ENCODE measurements at regions not wholly inside any gene's neighbourhood (a gene's known extent, or its start where the extent isn't known, plus 50 kb on each side); places are given as distances from the start of the nearest gene placed in this dataset.

DNA sequence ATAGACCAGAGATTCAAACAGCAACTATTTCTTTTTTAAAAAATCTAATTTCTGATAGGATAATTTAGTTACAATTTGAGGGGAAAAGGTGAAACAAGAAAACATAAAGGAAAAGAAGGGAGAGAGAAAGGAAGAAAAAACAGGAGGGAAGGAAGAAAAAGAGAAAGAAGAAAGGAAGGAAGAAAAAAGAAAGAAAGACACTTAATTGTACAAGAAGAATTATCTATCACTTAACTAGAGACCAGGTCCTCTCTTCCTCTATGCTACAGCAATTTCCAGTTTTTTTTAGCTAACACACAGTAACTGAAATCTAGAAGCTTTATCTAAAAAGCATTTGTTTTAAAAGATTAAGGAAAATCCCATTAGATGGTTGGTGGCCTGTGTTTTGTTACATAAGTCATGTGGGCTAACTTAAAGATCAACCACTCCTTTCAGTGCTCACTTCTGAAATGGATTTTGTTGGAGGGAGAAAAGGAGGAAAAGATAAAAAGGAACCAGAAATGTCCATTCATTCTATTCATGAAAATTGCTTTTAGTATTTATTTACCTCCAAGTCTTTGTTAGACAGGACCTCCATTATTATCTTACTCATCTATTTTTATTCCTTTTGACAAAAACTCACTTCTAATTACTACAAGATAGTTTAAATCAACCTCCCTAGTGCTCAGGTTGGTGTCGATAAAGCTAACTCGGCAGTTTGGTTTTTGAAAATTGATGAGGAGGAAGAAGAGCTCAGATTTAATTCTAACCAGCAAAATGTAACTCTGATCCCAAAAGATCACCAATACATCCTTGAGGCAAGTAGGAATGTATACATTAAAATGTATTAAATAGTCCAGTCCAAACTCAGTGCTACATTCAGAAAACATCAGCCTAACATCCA is 251.5 kb upstream of the FN1 start (continued):
- TF ChIP-seq, protein P1, sequence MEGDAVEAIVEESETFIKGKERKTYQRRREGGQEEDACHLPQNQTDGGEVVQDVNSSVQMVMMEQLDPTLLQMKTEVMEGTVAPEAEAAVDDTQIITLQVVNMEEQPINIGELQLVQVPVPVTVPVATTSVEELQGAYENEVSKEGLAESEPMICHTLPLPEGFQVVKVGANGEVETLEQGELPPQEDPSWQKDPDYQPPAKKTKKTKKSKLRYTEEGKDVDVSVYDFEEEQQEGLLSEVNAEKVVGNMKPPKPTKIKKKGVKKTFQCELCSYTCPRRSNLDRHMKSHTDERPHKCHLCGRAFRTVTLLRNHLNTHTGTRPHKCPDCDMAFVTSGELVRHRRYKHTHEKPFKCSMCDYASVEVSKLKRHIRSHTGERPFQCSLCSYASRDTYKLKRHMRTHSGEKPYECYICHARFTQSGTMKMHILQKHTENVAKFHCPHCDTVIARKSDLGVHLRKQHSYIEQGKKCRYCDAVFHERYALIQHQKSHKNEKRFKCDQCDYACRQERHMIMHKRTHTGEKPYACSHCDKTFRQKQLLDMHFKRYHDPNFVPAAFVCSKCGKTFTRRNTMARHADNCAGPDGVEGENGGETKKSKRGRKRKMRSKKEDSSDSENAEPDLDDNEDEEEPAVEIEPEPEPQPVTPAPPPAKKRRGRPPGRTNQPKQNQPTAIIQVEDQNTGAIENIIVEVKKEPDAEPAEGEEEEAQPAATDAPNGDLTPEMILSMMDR (IDR thresholded peaks at IDR 0.05; ENCODE audit: low read depth, low read length, missing input control): no peak
- TF ChIP-seq, protein P2, sequence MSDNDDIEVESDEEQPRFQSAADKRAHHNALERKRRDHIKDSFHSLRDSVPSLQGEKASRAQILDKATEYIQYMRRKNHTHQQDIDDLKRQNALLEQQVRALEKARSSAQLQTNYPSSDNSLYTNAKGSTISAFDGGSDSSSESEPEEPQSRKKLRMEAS (IDR thresholded peaks at IDR 0.05): no peak
- no peak for TF ChIP-seq HNF4A (conservative IDR thresholded peaks at IDR 0.05)
- TF ChIP-seq FOXA2 (IDR thresholded peaks at IDR 0.05): no peak

DNA sequence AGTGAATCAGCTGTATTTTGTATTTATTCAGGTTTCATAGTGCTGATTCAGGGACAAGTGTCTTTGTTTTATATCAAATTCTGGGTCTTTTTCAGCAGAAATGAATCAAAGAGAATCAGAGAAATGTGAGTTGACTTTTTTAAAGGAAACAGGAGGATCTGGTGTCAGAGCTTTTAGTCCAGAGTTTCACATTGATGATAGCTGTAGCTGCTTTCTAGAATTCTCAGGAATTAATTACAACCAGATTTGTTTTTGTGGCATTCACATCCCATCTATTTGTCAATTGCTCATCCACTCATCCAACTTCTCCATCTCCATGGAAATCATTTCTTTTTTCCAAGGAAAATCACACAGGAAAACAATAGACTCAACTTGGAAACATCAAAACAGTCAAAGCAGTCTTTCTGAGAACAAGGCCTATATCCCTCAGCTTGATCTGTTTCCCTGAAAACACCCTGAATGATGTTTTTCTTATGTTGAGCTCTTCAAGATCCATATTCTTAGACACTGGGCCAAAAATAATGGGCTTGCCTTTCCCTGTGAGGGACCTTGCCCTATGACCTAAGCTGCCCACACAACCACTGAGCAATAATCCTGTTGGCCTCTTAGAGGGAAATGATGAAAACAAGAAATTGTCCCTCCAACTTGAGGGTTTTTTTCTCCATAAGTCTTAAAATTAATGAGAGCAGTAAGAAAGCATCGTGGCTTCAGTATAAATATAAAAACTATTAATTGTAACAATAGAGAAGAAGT is 249.5 kb upstream of the FN1 start:
- 88% methylated on average over 1 of the region's 1 CpG for WGBS
- no peaks in the 10 kb centered on the region for H3K9me3 ChIP-seq (ENCODE audit: control insufficient read depth in 4 of 4, low read length in 3 of 4)
- TF ChIP-seq JUND (IDR thresholded peaks at IDR 0.05) (no peak), HNF4A (conservative IDR thresholded peaks at IDR 0.05) (peak in 1 of 2 donors; percentile 14)
- H3K4me1 ChIP-seq (ENCODE audit: control insufficient read depth in 4 of 4, insufficient read depth in 4 of 4, low read length in 3 of 4): peaks cover 2 to 25% (median 10%) of the 10 kb centered on the region in 4 donors
- H3K27me3 ChIP-seq (ENCODE audit: control insufficient read depth in 4 of 4, insufficient read depth in 4 of 4, low read length in 3 of 4): no peaks in the 10 kb centered on the region
- no peak overlapping the region for H3K9ac ChIP-seq (ENCODE audit: low read depth in 1 of 2, low read length in 2 of 2)
- no peak overlapping the region for H3K4me3 ChIP-seq (ENCODE audit: low read depth in 1 of 3, low read length in 3 of 3)
- H3K27ac ChIP-seq (ENCODE audit: low read depth in 1 of 2, low read length in 2 of 2): no peak overlapping the region
- DNase-seq (ENCODE audit: low spot score): no peak
- no peaks in the 10 kb centered on the region for H3K36me3 ChIP-seq (ENCODE audit: control insufficient read depth in 4 of 4, insufficient read depth in 3 of 4, low read depth in 1 of 4, low read length in 3 of 4)

DNA sequence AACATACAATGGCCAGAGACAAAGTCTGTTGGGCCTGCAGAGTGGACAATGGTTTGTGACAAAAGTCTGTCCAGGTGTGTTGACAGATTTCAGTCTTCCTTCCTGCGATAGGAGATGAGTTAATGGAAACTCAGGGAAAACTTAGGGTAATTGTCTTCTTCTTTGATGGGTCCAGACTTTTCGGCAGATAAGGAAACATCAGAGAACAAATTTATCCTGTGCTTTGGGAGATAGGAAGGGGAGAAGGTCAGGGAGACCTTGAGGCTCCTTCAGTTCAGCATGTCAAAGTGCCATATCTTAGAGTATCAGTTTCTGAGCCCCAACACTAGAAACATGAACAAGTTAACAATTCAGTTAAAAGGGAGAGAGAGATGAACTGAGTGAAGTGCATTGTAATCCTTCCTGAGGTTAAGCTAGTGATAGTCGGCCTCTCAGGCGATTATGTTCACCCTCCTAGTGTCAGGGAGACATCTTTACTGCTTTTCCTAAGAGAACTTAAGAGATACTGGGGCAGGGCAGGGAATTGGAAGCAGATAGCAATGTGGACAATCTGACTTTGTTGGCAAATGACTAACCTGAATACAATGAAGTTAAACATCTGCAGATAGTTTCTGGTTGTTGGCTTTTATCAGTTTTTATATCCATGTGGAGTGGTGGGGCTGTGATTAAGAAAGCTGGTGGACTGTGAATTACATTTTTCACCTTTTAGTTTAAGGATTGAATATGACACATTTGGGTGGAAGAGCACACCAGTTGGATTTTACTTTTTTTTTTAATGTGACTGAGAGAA is 248.8 kb upstream of the FN1 start:
- Histone ChIP-seq H3K9ac (ENCODE audit: low read depth in 1 of 2, low read length in 2 of 2) (no peak overlapping the region), H3K4me3 (ENCODE audit: low read depth in 1 of 3, low read length in 3 of 3) (no peak overlapping the region), H3K27ac (ENCODE audit: low read depth in 1 of 2, low read length in 2 of 2) (no peak overlapping the region), H3K27me3 (ENCODE audit: control insufficient read depth in 4 of 4, insufficient read depth in 4 of 4, low read length in 3 of 4) (no peaks in the 10 kb centered on the region), H3K4me1 (ENCODE audit: control insufficient read depth in 4 of 4, insufficient read depth in 4 of 4, low read length in 3 of 4) (peaks cover 4 to 27% (median 10%) of the 10 kb centered on the region in 4 donors), H3K36me3 (ENCODE audit: control insufficient read depth in 4 of 4, insufficient read depth in 3 of 4, low read depth in 1 of 4, low read length in 3 of 4) (no peaks in the 10 kb centered on the region), H3K9me3 (ENCODE audit: control insufficient read depth in 4 of 4, low read length in 3 of 4) (no peaks in the 10 kb centered on the region)
- WGBS: 90% methylated on average over 4 of the region's 4 CpGs
- DNase-seq (ENCODE audit: low spot score): no peak
- TF ChIP-seq, protein P2 (IDR thresholded peaks at IDR 0.05): no peak
- TF ChIP-seq, protein P3, sequence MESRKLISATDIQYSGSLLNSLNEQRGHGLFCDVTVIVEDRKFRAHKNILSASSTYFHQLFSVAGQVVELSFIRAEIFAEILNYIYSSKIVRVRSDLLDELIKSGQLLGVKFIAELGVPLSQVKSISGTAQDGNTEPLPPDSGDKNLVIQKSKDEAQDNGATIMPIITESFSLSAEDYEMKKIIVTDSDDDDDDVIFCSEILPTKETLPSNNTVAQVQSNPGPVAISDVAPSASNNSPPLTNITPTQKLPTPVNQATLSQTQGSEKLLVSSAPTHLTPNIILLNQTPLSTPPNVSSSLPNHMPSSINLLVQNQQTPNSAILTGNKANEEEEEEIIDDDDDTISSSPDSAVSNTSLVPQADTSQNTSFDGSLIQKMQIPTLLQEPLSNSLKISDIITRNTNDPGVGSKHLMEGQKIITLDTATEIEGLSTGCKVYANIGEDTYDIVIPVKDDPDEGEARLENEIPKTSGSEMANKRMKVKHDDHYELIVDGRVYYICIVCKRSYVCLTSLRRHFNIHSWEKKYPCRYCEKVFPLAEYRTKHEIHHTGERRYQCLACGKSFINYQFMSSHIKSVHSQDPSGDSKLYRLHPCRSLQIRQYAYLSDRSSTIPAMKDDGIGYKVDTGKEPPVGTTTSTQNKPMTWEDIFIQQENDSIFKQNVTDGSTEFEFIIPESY (IDR thresholded peaks at IDR 0.05): no peak
- TF ChIP-seq TAF1 (conservative IDR thresholded peaks at IDR 0.05): no peak
- TF ChIP-seq HNF4G (IDR thresholded peaks at IDR 0.05): no peak
- TF ChIP-seq, protein P4, sequence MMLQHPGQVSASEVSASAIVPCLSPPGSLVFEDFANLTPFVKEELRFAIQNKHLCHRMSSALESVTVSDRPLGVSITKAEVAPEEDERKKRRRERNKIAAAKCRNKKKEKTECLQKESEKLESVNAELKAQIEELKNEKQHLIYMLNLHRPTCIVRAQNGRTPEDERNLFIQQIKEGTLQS (IDR thresholded peaks at IDR 0.05): no peak
- TF ChIP-seq RAD21 (IDR thresholded peaks at IDR 0.05): no peak
- TF ChIP-seq EGR1 (IDR thresholded peaks at IDR 0.05; ENCODE audit: low read depth in 2 of 2): no peak
- no peak for TF ChIP-seq SP1 (IDR thresholded peaks at IDR 0.05)
- no peak for TF ChIP-seq HNF4A (conservative IDR thresholded peaks at IDR 0.05)

Data from liver (tissue), 8 donors.